ENCODE measurements at regions not wholly inside any gene's neighbourhood (a gene's known extent, or its start where the extent isn't known, plus 50 kb on each side); places are given as distances from the start of the nearest gene placed in this dataset.

DNA sequence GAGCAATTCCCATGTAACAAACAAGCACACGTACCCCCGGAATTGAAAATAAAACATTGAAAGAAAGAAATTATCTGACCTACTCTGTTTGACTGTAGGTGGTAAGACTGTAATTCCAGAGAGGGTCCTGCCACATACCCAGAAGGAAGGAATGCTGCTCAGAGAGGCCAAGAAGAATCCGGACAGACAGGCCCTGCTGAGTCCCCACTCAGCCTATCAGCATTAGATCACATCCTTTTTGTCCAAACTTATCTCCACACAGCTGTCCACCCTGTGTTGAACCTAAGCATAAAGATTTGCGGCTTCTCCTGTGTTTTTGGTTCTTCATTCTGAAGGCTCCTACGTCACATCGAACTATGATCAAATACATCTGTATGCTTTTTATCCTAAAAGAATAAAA is 591.9 kb downstream of the QKI start:
- no peak overlapping the region for H3K4ac ChIP-seq (ENCODE audit: low read depth, low read length)
- TF ChIP-seq, protein P1, sequence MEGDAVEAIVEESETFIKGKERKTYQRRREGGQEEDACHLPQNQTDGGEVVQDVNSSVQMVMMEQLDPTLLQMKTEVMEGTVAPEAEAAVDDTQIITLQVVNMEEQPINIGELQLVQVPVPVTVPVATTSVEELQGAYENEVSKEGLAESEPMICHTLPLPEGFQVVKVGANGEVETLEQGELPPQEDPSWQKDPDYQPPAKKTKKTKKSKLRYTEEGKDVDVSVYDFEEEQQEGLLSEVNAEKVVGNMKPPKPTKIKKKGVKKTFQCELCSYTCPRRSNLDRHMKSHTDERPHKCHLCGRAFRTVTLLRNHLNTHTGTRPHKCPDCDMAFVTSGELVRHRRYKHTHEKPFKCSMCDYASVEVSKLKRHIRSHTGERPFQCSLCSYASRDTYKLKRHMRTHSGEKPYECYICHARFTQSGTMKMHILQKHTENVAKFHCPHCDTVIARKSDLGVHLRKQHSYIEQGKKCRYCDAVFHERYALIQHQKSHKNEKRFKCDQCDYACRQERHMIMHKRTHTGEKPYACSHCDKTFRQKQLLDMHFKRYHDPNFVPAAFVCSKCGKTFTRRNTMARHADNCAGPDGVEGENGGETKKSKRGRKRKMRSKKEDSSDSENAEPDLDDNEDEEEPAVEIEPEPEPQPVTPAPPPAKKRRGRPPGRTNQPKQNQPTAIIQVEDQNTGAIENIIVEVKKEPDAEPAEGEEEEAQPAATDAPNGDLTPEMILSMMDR (conservative IDR thresholded peaks at IDR 0.05), result no peak
- H3K9me3 ChIP-seq (ENCODE audit: control insufficient read depth, low read depth, low read length), result no peaks in the 10 kb centered on the region
- H3K79me1 ChIP-seq (ENCODE audit: insufficient read depth, low read depth, low read length, poor library complexity, severe bottlenecking), result no peaks in the 10 kb centered on the region
- Mint-ChIP-seq H3K9me3 (peaks cover 0 to 5% of the 10 kb centered on the region in 2 experiments; a peak in 1 of 5 replicates), H3K4me3 (no peak overlapping the region), H3K36me3 (ENCODE audit: insufficient read depth in 1 of 3, low read depth in 3 of 3) (no peaks in the 10 kb centered on the region; a peak in 1 of 7 replicates), H3K27me3 (ENCODE audit: low read depth) (peaks cover 2% of the 10 kb centered on the region; the same call in 1 of the 2 replicates), H3K27ac (no peak overlapping the region), H3K4me1 (peaks cover 5% of the 10 kb centered on the region in 2 experiments)
- H3K9ac ChIP-seq (ENCODE audit: extremely low read depth, insufficient read length, low read length), result no peak overlapping the region
- no peak overlapping the region for H3K14ac ChIP-seq (ENCODE audit: insufficient read depth, low read length)
- H3K18ac ChIP-seq (ENCODE audit: insufficient read length, low read depth, low read length), result no peak overlapping the region
- H3T11ph ChIP-seq (ENCODE audit: low read length), result no peak overlapping the region
- no peak overlapping the region for H4K91ac ChIP-seq (ENCODE audit: insufficient read length, low read depth, low read length)
- WGBS (ENCODE audit: extremely low coverage, insufficient read length, low lambda C conversion rate), result no CpG with 5 or more reads among the region's 6 CpGs
- no peak overlapping the region for H4K8ac ChIP-seq (replicated peaks; ENCODE audit: insufficient read length, low read depth, low read length)
- DNase-seq, result no peak
- H2AK5ac ChIP-seq (ENCODE audit: insufficient read length, low read length), result no peak overlapping the region
- no peak overlapping the region for H2AFZ ChIP-seq (ENCODE audit: low read length)
- H3K23me2 ChIP-seq (ENCODE audit: insufficient read length, low read depth, low read length, poor library complexity, severe bottlenecking), result no peaks in the 10 kb centered on the region
- H2BK12ac ChIP-seq (ENCODE audit: insufficient read length, low read depth, low read length), result no peak overlapping the region
- no peaks in the 10 kb centered on the region; the same call in 1 of the 2 replicates for H3K4me1 ChIP-seq (ENCODE audit: insufficient read depth, low read length)
- H3K27ac ChIP-seq (ENCODE audit: insufficient read length, low read depth, low read length), result no peak overlapping the region
- H2BK5ac ChIP-seq (ENCODE audit: insufficient read length, low read length), result no peak overlapping the region
- H2BK120ac ChIP-seq (ENCODE audit: low read depth, low read length, poor library complexity, severe bottlenecking), result no peak overlapping the region
- no peak overlapping the region for H4K5ac ChIP-seq (ENCODE audit: insufficient read length, low read depth, low read length)
- H4K20me1 ChIP-seq (ENCODE audit: control insufficient read depth, insufficient read depth, insufficient read length), result no peaks in the 10 kb centered on the region
- H3K23ac ChIP-seq (ENCODE audit: insufficient read length, low read depth, low read length), result no peak overlapping the region
- no peak overlapping the region for H3K4me2 ChIP-seq (ENCODE audit: insufficient read depth, insufficient read length, low read length)
- no peak overlapping the region for H3K56ac ChIP-seq (ENCODE audit: insufficient read length, low read depth, low read length)
- no peak overlapping the region for H2BK20ac ChIP-seq (ENCODE audit: low read depth, low read length, poor library complexity, severe bottlenecking)
- H3K79me2 ChIP-seq (ENCODE audit: insufficient read depth, low read length), result no peaks in the 10 kb centered on the region
- no peak overlapping the region for H2BK15ac ChIP-seq (ENCODE audit: low read depth, low read length)
- H3K27me3 ChIP-seq (ENCODE audit: insufficient read depth, low read length), result no peaks in the 10 kb centered on the region

All from H9 (cell line).